BLaER1 (cell line): ENCODE measurements at regions not wholly inside any gene's neighbourhood (a gene's known extent, or its start where the extent isn't known, plus 50 kb on each side); places are given as distances from the start of the nearest gene placed in this dataset.

Experiments used
- H3K27ac ChIP-seq: shearing (Covaris generic); formaldehyde crosslinking; 2 replicates; pipeline ENCODE4 v1.8.1; 2022
- H3K27me3 ChIP-seq: shearing (Covaris generic); formaldehyde crosslinking; 2 replicates; pipeline ENCODE4 v1.8.1; 2022
- H3K36me3 ChIP-seq: shearing (Covaris generic); formaldehyde crosslinking; 2 replicates; pipeline ENCODE4 v1.8.1; 2022
- H3K4me1 ChIP-seq: shearing (Covaris generic); formaldehyde crosslinking; 2 replicates; pipeline ENCODE4 v1.8.1; 2022
- H3K4me2 ChIP-seq: shearing (Covaris generic); formaldehyde crosslinking; 2 replicates; pipeline ENCODE4 v1.8.1; 2022
- H3K4me3 ChIP-seq: shearing (Covaris generic); formaldehyde crosslinking; 2 replicates; pipeline ENCODE4 v1.8.1; 2022
- H3K9ac ChIP-seq: shearing (Covaris generic); formaldehyde crosslinking; 2 replicates; pipeline ENCODE4 v1.8.1; 2022
- H3K9me3 ChIP-seq: shearing (Covaris generic); formaldehyde crosslinking; 2 replicates; pipeline ENCODE4 v1.8.1; 2022
- H4K20me1 ChIP-seq: shearing (Covaris generic); formaldehyde crosslinking; 2 replicates; pipeline ENCODE4 v1.8.1; 2022
- Cebpa-rat ChIP-seq: shearing (Covaris generic); IDR thresholded peaks from 2 replicates; pipeline ENCODE4 v1.8.1; 2022

DNA sequence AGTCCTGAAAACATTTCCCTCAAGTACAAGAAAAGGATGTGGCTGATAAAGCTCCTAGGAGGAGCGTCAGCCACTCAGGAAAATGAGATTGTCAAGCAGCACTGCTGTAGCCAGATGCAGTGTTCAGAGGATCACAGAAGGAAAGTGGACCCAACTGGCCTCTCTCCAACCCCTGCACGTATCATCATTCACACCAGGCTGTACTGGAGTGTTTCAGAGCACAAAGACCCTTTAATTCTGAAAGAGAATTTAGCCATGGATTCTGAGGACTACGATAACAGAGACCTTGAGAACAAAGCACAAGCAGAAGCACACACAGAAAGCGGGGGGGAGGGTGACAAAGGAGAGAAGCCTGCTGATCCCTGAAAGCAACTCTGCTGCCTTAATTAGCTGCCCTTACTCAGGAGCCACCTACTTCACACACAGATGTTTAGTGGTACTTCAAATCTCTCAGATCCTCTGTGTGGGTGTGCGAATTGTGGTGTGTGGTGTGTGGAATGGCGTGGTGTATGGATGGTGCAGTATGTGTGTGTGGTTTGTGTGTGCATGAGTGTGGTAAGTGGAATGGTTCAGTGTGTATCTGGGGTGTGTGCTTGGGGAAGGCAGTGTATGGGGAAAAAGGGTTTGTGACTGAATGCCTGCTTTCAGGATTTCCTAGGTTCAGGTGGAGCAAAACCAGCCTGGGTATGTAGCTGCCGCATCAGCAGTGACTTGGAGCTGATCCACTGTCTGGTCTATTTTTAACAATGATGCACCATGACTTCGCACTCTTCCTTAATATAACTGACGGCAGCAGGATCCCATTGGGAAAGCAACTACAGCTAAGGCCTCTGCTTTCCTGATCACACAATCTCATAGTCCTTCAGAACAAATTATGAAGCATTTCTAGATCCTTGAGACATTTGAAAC lies 192.5 kb downstream of the RSL24D1 start:
- no peak overlapping the region for H3K9ac ChIP-seq
- H3K4me1 ChIP-seq = no peaks in the 10 kb centered on the region
- no peak overlapping the region for H3K4me3 ChIP-seq
- peaks cover 14% of the 10 kb centered on the region for H3K9me3 ChIP-seq
- H4K20me1 ChIP-seq = no peaks in the 10 kb centered on the region
- H3K27ac ChIP-seq = no peak overlapping the region
- no peak overlapping the region for H3K4me2 ChIP-seq
- no peaks in the 10 kb centered on the region for H3K27me3 ChIP-seq
- no peaks in the 10 kb centered on the region for H3K36me3 ChIP-seq
- no peak for TF ChIP-seq Cebpa-rat

- no peak for TF ChIP-seq Cebpa-rat
- Histone ChIP-seq H3K4me3 (no peak overlapping the region), H3K27me3 (no peaks in the 10 kb centered on the region), H3K4me1 (no peaks in the 10 kb centered on the region), H3K4me2 (no peak overlapping the region), H4K20me1 (no peaks in the 10 kb centered on the region), H3K27ac (no peak overlapping the region), H3K9me3 (peaks cover 14% of the 10 kb centered on the region), H3K9ac (no peak overlapping the region), H3K36me3 (no peaks in the 10 kb centered on the region)
These were observed 198.1 kb downstream of the RSL24D1 start for GRCh38 chr15:54998661-54999060.

DNA sequence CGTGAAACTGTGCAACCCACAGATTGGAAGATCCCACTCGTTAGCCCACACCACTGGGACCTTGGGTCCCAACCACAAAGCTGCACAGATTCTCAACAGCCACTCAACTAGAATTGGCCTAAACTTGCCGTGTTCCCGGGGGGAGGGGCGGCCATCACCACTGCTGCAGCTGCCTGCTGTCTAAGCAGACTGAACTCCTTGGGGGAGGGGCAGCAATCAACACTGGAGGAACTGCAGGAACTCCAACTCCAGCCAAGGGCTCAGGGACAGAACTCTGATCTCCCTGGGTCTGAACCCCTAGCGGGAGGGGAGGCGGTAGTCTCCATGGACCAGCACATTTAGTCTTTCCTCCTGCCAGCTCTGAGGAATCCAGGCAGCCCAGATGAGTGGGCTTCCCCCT lies 205.9 kb downstream of the RSL24D1 start:
- H3K4me3 ChIP-seq = no peak overlapping the region
- no peaks in the 10 kb centered on the region; the same call in 1 of the 2 replicates for H3K9me3 ChIP-seq
- no peak overlapping the region for H3K9ac ChIP-seq
- H4K20me1 ChIP-seq = no peaks in the 10 kb centered on the region
- no peak overlapping the region for H3K27ac ChIP-seq
- H3K27me3 ChIP-seq = no peaks in the 10 kb centered on the region
- no peaks in the 10 kb centered on the region for H3K4me1 ChIP-seq
- no peak overlapping the region for H3K4me2 ChIP-seq
- no peak for TF ChIP-seq Cebpa-rat
- no peaks in the 10 kb centered on the region for H3K36me3 ChIP-seq

DNA sequence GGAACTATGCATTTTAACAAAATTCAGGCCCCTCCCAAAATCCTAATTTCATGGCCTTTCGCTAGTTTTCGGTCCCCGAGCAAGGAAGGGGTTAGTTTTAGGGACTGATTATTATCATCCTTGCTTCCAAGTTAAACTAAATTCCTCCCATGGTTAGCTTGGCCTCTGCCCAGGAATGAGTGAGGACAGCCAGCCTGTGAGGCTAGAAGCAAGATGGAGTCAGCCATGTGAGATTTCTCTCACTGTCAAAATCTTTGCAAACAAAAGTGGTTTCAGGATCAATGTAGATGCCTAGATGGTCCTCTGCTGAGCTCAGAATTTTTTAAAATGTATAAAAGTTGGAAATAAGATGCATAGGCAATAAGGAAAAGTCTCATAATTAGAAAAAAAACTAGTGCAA lies 208.9 kb downstream of the RSL24D1 start:
- Histone ChIP-seq H3K36me3 (no peaks in the 10 kb centered on the region), H3K27me3 (no peaks in the 10 kb centered on the region), H3K9me3 (no peaks in the 10 kb centered on the region; the same call in 1 of the 2 replicates), H3K27ac (no peak overlapping the region), H3K4me3 (no peak overlapping the region), H3K4me1 (no peaks in the 10 kb centered on the region), H3K4me2 (no peak overlapping the region), H4K20me1 (no peaks in the 10 kb centered on the region), H3K9ac (no peak overlapping the region)
- no peak for TF ChIP-seq Cebpa-rat

DNA sequence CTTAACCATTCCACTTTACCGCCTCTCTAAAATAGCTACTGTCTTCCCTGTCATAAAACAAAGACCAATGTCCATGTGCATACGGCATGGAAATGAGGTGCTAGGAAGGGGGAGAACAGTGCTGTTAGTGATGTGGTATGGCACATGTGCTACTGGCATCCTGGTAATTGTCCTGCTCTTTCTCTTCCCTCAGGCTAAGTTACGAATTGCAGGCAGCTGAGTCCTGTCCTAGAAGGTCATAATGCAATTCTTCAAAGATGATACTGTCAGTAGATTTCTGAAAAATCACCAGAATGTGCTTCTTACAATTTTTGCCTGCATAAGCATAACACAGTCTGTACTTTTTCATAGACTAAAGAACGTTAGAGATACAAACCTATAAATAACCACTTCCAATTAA lies 216.8 kb downstream of the RSL24D1 start:
- Histone ChIP-seq H3K27me3 (no peaks in the 10 kb centered on the region), H4K20me1 (no peaks in the 10 kb centered on the region), H3K4me3 (no peak overlapping the region), H3K9ac (no peak overlapping the region), H3K9me3 (no peaks in the 10 kb centered on the region), H3K4me2 (no peak overlapping the region), H3K36me3 (no peaks in the 10 kb centered on the region), H3K27ac (no peak overlapping the region), H3K4me1 (no peaks in the 10 kb centered on the region)
- no peak for TF ChIP-seq Cebpa-rat

DNA sequence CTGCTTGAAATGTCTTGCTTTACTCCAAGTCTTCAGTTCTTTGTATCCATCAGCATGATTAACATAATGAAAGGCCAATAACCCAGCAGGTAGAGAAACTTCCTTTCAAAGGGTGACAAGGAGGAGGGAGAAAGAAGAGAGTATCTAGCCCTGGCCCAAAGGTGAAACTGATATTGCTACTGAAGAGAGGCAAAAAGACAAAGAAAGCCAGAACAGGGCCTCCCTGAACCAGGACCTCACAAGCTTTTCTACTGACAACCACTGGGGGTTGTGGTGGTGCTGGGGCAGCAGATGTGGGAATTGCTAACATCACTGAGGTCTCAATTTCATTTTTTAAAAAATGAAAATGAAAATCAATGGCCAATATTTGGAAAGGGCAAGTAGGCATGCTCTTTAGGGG lies 234.1 kb downstream of the RSL24D1 start:
- no peaks in the 10 kb centered on the region for H4K20me1 ChIP-seq
- no peak for TF ChIP-seq Cebpa-rat
- no peaks in the 10 kb centered on the region for H3K27me3 ChIP-seq
- H3K36me3 ChIP-seq = no peaks in the 10 kb centered on the region
- no peak overlapping the region for H3K27ac ChIP-seq
- no peaks in the 10 kb centered on the region for H3K4me1 ChIP-seq
- H3K4me2 ChIP-seq = no peak overlapping the region
- H3K4me3 ChIP-seq = no peak overlapping the region
- H3K9me3 ChIP-seq = peaks cover 12% of the 10 kb centered on the region
- H3K9ac ChIP-seq = no peak overlapping the region

DNA sequence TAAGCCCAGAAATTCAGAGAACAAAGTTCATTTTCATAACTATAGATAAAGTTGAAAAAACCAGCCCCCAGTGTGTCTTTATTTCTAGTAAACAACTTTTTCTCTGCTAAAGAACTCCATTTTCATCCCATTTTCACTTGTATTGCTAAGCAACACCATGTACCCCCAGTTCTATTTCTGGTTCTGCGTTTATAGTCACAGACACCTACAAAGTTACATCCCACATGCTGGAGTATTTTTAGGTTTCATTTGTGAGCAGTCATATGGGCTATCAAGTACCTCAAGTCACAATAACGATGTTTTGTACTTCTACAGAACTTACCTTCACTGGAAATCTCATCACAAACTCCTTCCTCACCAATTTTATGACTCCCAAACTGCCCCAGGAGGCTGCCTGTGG lies 236.5 kb downstream of the RSL24D1 start:
- Histone ChIP-seq H3K27ac (no peak overlapping the region), H3K27me3 (no peaks in the 10 kb centered on the region), H4K20me1 (no peaks in the 10 kb centered on the region), H3K9ac (no peak overlapping the region), H3K4me1 (no peaks in the 10 kb centered on the region), H3K4me2 (no peak overlapping the region), H3K4me3 (no peak overlapping the region), H3K36me3 (no peaks in the 10 kb centered on the region), H3K9me3 (0 out of 2 replicates have a peak, but pooled peaks cover 4% of the 10 kb centered on the region)
- TF ChIP-seq Cebpa-rat = no peak

GRCh38 chr15:54941417-54941816 lies 255.3 kb downstream of the RSL24D1 start:
- TF ChIP-seq Cebpa-rat = no peak
- Histone ChIP-seq H3K9ac (no peak overlapping the region), H4K20me1 (no peaks in the 10 kb centered on the region), H3K9me3 (no peaks in the 10 kb centered on the region), H3K27ac (no peak overlapping the region), H3K27me3 (no peaks in the 10 kb centered on the region), H3K4me2 (no peak overlapping the region), H3K36me3 (no peaks in the 10 kb centered on the region), H3K4me1 (no peaks in the 10 kb centered on the region), H3K4me3 (no peak overlapping the region)

GRCh38 chr15:54917312-54917711 lies 279.4 kb downstream of the RSL24D1 start:
- H3K27ac ChIP-seq = no peak overlapping the region
- H3K4me1 ChIP-seq = no peaks in the 10 kb centered on the region
- no peaks in the 10 kb centered on the region for H3K27me3 ChIP-seq
- no peaks in the 10 kb centered on the region for H3K9me3 ChIP-seq
- H3K9ac ChIP-seq = no peak overlapping the region
- H3K36me3 ChIP-seq = no peaks in the 10 kb centered on the region
- H3K4me3 ChIP-seq = no peak overlapping the region
- no peaks in the 10 kb centered on the region for H4K20me1 ChIP-seq
- H3K4me2 ChIP-seq = no peak overlapping the region
- no peak for TF ChIP-seq Cebpa-rat

DNA sequence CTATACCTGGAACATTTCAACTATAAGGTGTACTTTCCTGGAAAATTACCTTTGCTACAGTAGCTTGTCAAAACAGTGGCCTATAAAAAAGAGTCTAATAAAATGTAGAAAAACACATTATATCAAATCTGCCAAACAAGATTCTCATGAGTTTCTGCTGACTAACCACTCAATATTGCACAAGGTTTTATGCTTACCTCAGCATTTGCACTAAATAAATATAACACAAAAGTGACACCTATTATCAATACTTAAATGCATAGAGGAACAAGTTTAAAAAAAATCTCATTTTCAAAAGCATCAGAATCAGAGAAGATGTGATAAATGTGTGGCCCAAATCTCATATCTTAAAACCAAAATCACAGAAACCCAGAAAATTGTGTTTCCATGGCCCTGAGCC lies 281.4 kb downstream of the RSL24D1 start:
- no peak overlapping the region for H3K9ac ChIP-seq
- H3K27me3 ChIP-seq = no peaks in the 10 kb centered on the region
- H3K4me1 ChIP-seq = no peaks in the 10 kb centered on the region
- H3K4me3 ChIP-seq = no peak overlapping the region
- H3K9me3 ChIP-seq = no peaks in the 10 kb centered on the region
- no peaks in the 10 kb centered on the region for H3K36me3 ChIP-seq
- TF ChIP-seq Cebpa-rat = no peak
- H3K27ac ChIP-seq = no peak overlapping the region
- H4K20me1 ChIP-seq = no peaks in the 10 kb centered on the region
- H3K4me2 ChIP-seq = no peak overlapping the region

DNA sequence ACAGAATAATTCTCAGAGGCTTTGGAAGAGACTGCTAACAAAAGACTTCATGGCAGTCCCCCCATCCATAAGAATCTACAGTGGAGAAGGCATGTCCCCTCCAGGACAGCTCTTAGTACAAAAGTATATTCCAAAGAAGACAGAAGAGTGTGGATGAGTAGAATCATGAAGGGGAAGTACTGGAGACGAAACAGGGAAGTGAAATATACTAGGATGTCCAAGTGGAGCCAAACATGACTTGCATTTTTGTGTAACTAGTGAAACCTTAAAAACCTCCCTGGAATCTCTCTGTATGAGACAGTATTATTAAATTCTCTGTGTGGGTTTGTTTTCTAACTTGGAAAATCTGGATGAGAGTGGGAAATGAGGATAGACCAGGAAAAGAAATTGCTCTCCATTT lies 312.4 kb downstream of the RSL24D1 start:
- H3K9ac ChIP-seq = no peak overlapping the region
- H3K27ac ChIP-seq = no peak overlapping the region
- H3K4me1 ChIP-seq = no peaks in the 10 kb centered on the region
- no peaks in the 10 kb centered on the region for H3K36me3 ChIP-seq
- no peak overlapping the region for H3K4me2 ChIP-seq
- no peak overlapping the region for H3K4me3 ChIP-seq
- H3K9me3 ChIP-seq = peaks cover 29% of the 10 kb centered on the region
- no peaks in the 10 kb centered on the region for H3K27me3 ChIP-seq
- no peaks in the 10 kb centered on the region for H4K20me1 ChIP-seq
- no peak for TF ChIP-seq Cebpa-rat
